Prostate gland (tissue), 2 donors: ENCODE measurements at regions not wholly inside any gene's neighbourhood (a gene's known extent, or its start where the extent isn't known, plus 50 kb on each side); places are given as distances from the start of the nearest gene placed in this dataset.

Experiments
- DNase-seq: peaks from one replicate; pipeline ENCODE4 v3.0.0-alpha.2; 2019; ENCODE audit warnings: low spot score
- H3K27ac ChIP-seq, 2 donors: fragments of 200-600 bp; sonication (generic); 2 replicates each; pipeline ENCODE4 v1.5.1; 2017 to 2019
- H3K27me3 ChIP-seq: fragments of 200-600 bp; sonication (generic); replicated peaks from 2 replicates; pipeline ENCODE4 v1.5.1; 2019; ENCODE audit not compliant: insufficient read depth
- H3K36me3 ChIP-seq, 2 donors: fragments of 200-600 bp; sonication (generic); 1 replicate in 1 of 2; 2 replicates in 1 of 2; pipeline versions ENCODE4 v1.5.1 to v1.8.1; 2017 to 2019
- H3K4me1 ChIP-seq: fragments of 200-600 bp; sonication (generic); replicated peaks from 2 replicates; pipeline ENCODE4 v1.5.1; 2019
- H3K4me3 ChIP-seq, 2 donors: fragments of 200-600 bp; sonication (generic); 2 replicates each; pipeline ENCODE4 v1.5.1; 2017 to 2019
- H3K9me3 ChIP-seq: fragments of 200-600 bp; sonication (generic); 2 replicates; pipeline ENCODE4 v1.5.1; 2017
- POLR2A ChIP-seq: fragments of 450-650 bp; IDR thresholded peaks from one replicate; pipeline ENCODE4 v1.6.1; 2016; ENCODE audit warnings: antibody characterized with exemption, mild to moderate bottlenecking
- POLR2AphosphoS5 ChIP-seq: sonication (generic); formaldehyde crosslinking; IDR thresholded peaks from one replicate; pipeline ENCODE4 v1.6.1; 2017; ENCODE audit warnings: antibody characterized with exemption
- WGBS: methylation state at CpG from one replicate; pipeline ENCODE4 v1.1.5; 2018; 5-methylcytosine and 5-hydroxymethylcytosine counted together
- intact Hi-C: fragments of 100-400 bp; cut with DNase I; formaldehyde crosslinking; loops from one replicate; pipeline ENCODE4 v1.14.2; 2022
- TF ChIP-seq, protein P1 (sequence below), 4 experiments: fragments of 200-600 bp in 2 of 4; fragments of 450-650 bp in 2 of 4; sonication (generic) in 2 of 4; IDR thresholded peaks; 1 replicate in 3 of 4; 2 replicates in 1 of 4; pipeline ENCODE4 v1.5.1; 2016 to 2019; ENCODE audit warnings: antibody characterized with exemption in 4 of 4, mild to moderate bottlenecking in 2 of 4, moderate library complexity in 2 of 4

GRCh38 chr6:14857001-14857400 is 388.9 kb upstream of the JARID2 start:
- intact Hi-C loops: no loop called here
- DNase-seq: no peak
- TF ChIP-seq, protein P1, sequence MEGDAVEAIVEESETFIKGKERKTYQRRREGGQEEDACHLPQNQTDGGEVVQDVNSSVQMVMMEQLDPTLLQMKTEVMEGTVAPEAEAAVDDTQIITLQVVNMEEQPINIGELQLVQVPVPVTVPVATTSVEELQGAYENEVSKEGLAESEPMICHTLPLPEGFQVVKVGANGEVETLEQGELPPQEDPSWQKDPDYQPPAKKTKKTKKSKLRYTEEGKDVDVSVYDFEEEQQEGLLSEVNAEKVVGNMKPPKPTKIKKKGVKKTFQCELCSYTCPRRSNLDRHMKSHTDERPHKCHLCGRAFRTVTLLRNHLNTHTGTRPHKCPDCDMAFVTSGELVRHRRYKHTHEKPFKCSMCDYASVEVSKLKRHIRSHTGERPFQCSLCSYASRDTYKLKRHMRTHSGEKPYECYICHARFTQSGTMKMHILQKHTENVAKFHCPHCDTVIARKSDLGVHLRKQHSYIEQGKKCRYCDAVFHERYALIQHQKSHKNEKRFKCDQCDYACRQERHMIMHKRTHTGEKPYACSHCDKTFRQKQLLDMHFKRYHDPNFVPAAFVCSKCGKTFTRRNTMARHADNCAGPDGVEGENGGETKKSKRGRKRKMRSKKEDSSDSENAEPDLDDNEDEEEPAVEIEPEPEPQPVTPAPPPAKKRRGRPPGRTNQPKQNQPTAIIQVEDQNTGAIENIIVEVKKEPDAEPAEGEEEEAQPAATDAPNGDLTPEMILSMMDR (IDR thresholded peaks at IDR 0.05): no peak
- TF ChIP-seq POLR2A: no peak
- no peak for TF ChIP-seq POLR2AphosphoS5
- H3K4me1 ChIP-seq: no peaks in the 10 kb centered on the region
- H3K27me3 ChIP-seq: no peaks in the 10 kb centered on the region
- WGBS: 90% methylated on average over 9 of the region's 9 CpGs
- no peaks in the 10 kb centered on the region for H3K9me3 ChIP-seq
- H3K36me3 ChIP-seq: no peaks in the 10 kb centered on the region
- no peak overlapping the region for H3K4me3 ChIP-seq
- no peak overlapping the region for H3K27ac ChIP-seq

DNA sequence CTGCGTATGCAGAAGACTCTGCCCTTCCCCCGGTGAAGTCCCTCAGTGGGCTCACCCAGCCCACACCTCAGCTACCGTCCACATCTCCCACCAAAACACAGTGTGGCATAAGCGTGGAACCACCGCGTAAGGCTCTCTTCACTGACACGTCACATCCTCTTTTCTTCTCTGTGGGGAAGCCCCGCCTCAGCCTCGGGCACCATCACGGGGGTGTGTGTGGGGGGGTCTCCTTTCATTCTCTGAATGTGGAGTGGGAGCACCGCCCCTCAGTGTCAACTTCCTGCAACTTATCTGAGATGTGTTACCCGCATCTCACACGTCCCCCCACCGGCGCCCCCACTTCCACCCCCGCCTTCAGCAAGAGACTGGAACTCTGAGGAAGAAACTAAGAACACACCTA is 388.4 kb upstream of the JARID2 start:
- H3K9me3 ChIP-seq: no peaks in the 10 kb centered on the region
- H3K4me3 ChIP-seq: no peak overlapping the region
- H3K4me1 ChIP-seq: no peaks in the 10 kb centered on the region

DNA sequence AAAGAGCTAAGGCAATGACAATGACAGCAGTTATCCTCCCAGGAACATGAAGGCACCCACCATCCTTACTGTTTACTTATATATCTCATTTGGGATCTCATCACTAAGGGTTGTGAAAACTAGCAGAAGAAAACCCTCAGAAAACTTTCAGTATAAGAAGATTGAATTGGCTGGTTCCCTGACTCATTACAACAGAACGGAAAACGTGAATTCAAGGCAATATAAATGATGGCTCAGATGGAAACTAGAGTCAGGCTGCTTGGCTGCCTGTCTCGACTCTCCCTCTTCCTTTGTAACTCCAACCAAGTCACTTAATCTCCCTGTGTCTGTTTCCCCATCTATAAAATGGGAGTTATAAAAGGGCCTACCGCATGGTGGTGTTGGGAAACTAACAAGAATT is 387.1 kb upstream of the JARID2 start:
- H3K27ac ChIP-seq: no peak overlapping the region
- no peaks in the 10 kb centered on the region for H3K27me3 ChIP-seq
- no peaks in the 10 kb centered on the region for H3K9me3 ChIP-seq
- H3K4me1 ChIP-seq: no peaks in the 10 kb centered on the region
- intact Hi-C loops: no loop called here
- 81% methylated on average over 4 of the region's 4 CpGs for WGBS
- H3K36me3 ChIP-seq: no peaks in the 10 kb centered on the region
- no peak overlapping the region for H3K4me3 ChIP-seq
- DNase-seq: no peak
- TF ChIP-seq POLR2AphosphoS5 (no peak), POLR2A (no peak)
- TF ChIP-seq, protein P1 (IDR thresholded peaks at IDR 0.05): no peak

More for the DNA sequence above, 388.4 kb upstream of the JARID2 start:
- intact Hi-C loops: no loop called here
- WGBS: 72% methylated on average over 16 of the region's 16 CpGs
- no peak for DNase-seq
- Histone ChIP-seq H3K27me3 (no peaks in the 10 kb centered on the region), H3K36me3 (no peaks in the 10 kb centered on the region), H3K27ac (no peak overlapping the region)
- TF ChIP-seq, protein P1 (IDR thresholded peaks at IDR 0.05): no peak
- TF ChIP-seq POLR2A (no peak), POLR2AphosphoS5 (no peak)

DNA sequence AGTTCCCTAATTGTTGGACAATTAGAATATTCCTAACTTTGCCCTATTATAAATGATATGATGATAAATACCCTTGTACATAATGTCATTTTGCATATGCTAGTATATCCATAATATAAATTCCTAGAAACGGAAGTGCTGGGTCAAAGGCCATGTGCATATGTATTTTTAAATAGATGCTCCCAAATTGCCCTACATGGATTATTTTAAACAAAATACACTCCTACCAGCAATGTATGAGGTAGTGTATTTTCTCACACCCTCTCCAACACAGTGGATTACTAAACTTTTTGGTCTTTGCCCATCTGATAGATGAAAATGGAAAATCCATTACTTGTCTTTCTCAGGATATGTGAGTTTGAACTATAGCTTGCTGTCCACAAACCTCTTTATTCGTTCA is 385.1 kb upstream of the JARID2 start:
- TF ChIP-seq POLR2A (no peak), POLR2AphosphoS5 (no peak)
- TF ChIP-seq, protein P1 (IDR thresholded peaks at IDR 0.05): no peak
- no peaks in the 10 kb centered on the region for H3K27me3 ChIP-seq
- no peaks in the 10 kb centered on the region for H3K9me3 ChIP-seq
- H3K36me3 ChIP-seq: no peaks in the 10 kb centered on the region
- no peak for DNase-seq
- intact Hi-C loops: no loop called here
- no peaks in the 10 kb centered on the region for H3K4me1 ChIP-seq
- WGBS: 86% methylated on average over 2 of the region's 2 CpGs
- no peak overlapping the region for H3K4me3 ChIP-seq
- H3K27ac ChIP-seq: no peak overlapping the region

- 94% methylated on average over 4 of the region's 4 CpGs for WGBS
- intact Hi-C loops: no loop called here
These were observed 384.4 kb upstream of the JARID2 start for GRCh38 chr6:14861491-14861943.

More at GRCh38 chr6:14861491-14861943, 384.4 kb upstream of the JARID2 start:
- Histone ChIP-seq H3K9me3 (no peaks in the 10 kb centered on the region), H3K4me3 (no peak overlapping the region), H3K27ac (no peak overlapping the region), H3K36me3 (no peaks in the 10 kb centered on the region), H3K4me1 (no peaks in the 10 kb centered on the region), H3K27me3 (no peaks in the 10 kb centered on the region)
- TF ChIP-seq, protein P1 (IDR thresholded peaks at IDR 0.05): no peak
- no peak for TF ChIP-seq POLR2A
- no peak for TF ChIP-seq POLR2AphosphoS5
- no peak for DNase-seq
